MM.1S (cell line): ENCODE measurements at regions not wholly inside any gene's neighbourhood (a gene's known extent, or its start where the extent isn't known, plus 50 kb on each side); places are given as distances from the start of the nearest gene placed in this dataset.

Source experiments
- DNase-seq: peaks from one replicate; pipeline ENCODE4 v3.0.0-alpha.2; 2015
- H2AFZ ChIP-seq: fragments of 300-600 bp; sonication (generic); 2 replicates; pipeline ENCODE4 v1.6.0; 2016; ENCODE audit warnings: antibody characterized with exemption, low read length
- H3F3A ChIP-seq: fragments of 300-600 bp; sonication (generic); 2 replicates; pipeline ENCODE4 v1.6.1; 2016; ENCODE audit warnings: mild to moderate bottlenecking, antibody characterized with exemption, low read length, moderate library complexity, mixed read lengths; ENCODE audit not compliant: insufficient read depth
- H3K27ac ChIP-seq: fragments of 300-600 bp; sonication (generic); 2 replicates; pipeline ENCODE4 v1.5.1; 2016; ENCODE audit warnings: mild to moderate bottlenecking, low read length
- H3K27me3 ChIP-seq: fragments of 300-600 bp; sonication (generic); replicated peaks from 2 replicates; pipeline ENCODE4 v1.6.0; 2016; ENCODE audit warnings: low read length; ENCODE audit not compliant: insufficient read depth
- H3K36me3 ChIP-seq: fragments of 300-600 bp; sonication (generic); replicated peaks from 2 replicates; pipeline ENCODE4 v1.6.1; 2016; ENCODE audit warnings: mild to moderate bottlenecking, low read length, mixed read lengths; ENCODE audit not compliant: insufficient read depth
- H3K4me1 ChIP-seq: fragments of 300-600 bp; sonication (generic); 2 replicates; pipeline ENCODE4 v1.6.1; 2016; ENCODE audit warnings: low read length, mixed read lengths
- H3K4me2 ChIP-seq: fragments of 300-600 bp; sonication (generic); 2 replicates; pipeline ENCODE4 v1.6.0; 2016; ENCODE audit warnings: low read depth, low read length
- H3K4me3 ChIP-seq: fragments of 300-600 bp; sonication (generic); 2 replicates; pipeline ENCODE4 v1.5.1; 2016; ENCODE audit warnings: low read length, mixed read lengths
- H3K79me2 ChIP-seq: fragments of 300-600 bp; sonication (generic); 2 replicates; pipeline ENCODE4 v1.6.1; 2016; ENCODE audit warnings: mixed run types, low read length, mixed read lengths
- H3K9ac ChIP-seq: fragments of 300-600 bp; sonication (generic); 2 replicates; pipeline ENCODE4 v1.6.1; 2016; ENCODE audit warnings: low read length, mixed read lengths
- H3K9me2 ChIP-seq: fragments of 300-600 bp; sonication (generic); replicated peaks from 2 replicates; pipeline ENCODE4 v1.6.1; 2016; ENCODE audit warnings: mild to moderate bottlenecking, low read length, mixed read lengths; ENCODE audit not compliant: insufficient read depth
- H3K9me3 ChIP-seq: fragments of 300-600 bp; sonication (generic); replicated peaks from 2 replicates; pipeline ENCODE4 v1.6.1; 2016; ENCODE audit warnings: mild to moderate bottlenecking, low read length, mixed read lengths; ENCODE audit not compliant: insufficient read depth
- H4K20me1 ChIP-seq: fragments of 300-600 bp; sonication (generic); 2 replicates; pipeline ENCODE4 v1.6.1; 2016; ENCODE audit warnings: mild to moderate bottlenecking, low read length, moderate library complexity, mixed read lengths; ENCODE audit not compliant: insufficient read depth
- EZH2 ChIP-seq: fragments of 300-600 bp; sonication (generic); optimal IDR thresholded peaks from 2 replicates; pipeline ENCODE3; 2017; ENCODE audit warnings: low read depth, mild to moderate bottlenecking, antibody characterized with exemption, low read length, mixed read lengths
- EZH2phosphoT487 ChIP-seq: fragments of 300-600 bp; sonication (generic); IDR thresholded peaks from 2 replicates; pipeline ENCODE4 v1.6.1; 2018; ENCODE audit warnings: antibody characterized with exemption, low read length
- TF ChIP-seq, protein P1 (sequence below): fragments of 300-600 bp; sonication (generic); IDR thresholded peaks from 2 replicates; pipeline ENCODE4 v1.5.1; 2016; ENCODE audit warnings: antibody characterized with exemption, low read length, mixed read lengths

DNA sequence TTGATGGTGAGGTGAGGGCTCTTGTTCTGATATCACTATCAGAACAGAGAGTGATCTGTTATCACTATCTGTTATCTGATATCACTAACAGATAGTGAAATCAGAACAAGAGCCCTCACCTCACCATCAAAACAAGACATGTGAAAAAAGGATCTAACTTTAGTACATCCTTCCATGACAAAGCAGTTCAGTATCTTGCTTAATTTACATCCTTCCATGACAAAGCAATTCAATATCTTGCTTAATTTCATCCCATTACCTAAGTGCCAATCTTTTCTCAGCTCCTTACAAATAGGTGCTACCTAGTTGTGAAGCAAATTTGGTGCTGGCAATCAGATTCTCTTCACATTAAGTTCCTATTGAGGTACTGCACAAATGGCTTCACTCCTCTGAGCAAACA lies 1865.6 kb upstream of the FLRT2 start:
- DNase-seq: no peak
- H3K9ac ChIP-seq: no peak overlapping the region
- H3K9me3 ChIP-seq: no peaks in the 10 kb centered on the region
- H3K79me2 ChIP-seq: no peaks in the 10 kb centered on the region
- no peaks in the 10 kb centered on the region for H3K27me3 ChIP-seq
- no peaks in the 10 kb centered on the region for H3K9me2 ChIP-seq
- no peaks in the 10 kb centered on the region for H3K36me3 ChIP-seq
- no peak overlapping the region for H3K4me2 ChIP-seq
- no peak overlapping the region for H3K4me3 ChIP-seq
- no peaks in the 10 kb centered on the region for H3F3A ChIP-seq
- no peaks in the 10 kb centered on the region for H4K20me1 ChIP-seq
- H3K27ac ChIP-seq: no peak overlapping the region
- H2AFZ ChIP-seq: no peak overlapping the region
- TF ChIP-seq EZH2 (no peak), EZH2phosphoT487 (no peak)
- TF ChIP-seq, protein P1, sequence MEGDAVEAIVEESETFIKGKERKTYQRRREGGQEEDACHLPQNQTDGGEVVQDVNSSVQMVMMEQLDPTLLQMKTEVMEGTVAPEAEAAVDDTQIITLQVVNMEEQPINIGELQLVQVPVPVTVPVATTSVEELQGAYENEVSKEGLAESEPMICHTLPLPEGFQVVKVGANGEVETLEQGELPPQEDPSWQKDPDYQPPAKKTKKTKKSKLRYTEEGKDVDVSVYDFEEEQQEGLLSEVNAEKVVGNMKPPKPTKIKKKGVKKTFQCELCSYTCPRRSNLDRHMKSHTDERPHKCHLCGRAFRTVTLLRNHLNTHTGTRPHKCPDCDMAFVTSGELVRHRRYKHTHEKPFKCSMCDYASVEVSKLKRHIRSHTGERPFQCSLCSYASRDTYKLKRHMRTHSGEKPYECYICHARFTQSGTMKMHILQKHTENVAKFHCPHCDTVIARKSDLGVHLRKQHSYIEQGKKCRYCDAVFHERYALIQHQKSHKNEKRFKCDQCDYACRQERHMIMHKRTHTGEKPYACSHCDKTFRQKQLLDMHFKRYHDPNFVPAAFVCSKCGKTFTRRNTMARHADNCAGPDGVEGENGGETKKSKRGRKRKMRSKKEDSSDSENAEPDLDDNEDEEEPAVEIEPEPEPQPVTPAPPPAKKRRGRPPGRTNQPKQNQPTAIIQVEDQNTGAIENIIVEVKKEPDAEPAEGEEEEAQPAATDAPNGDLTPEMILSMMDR: no peak
- no peaks in the 10 kb centered on the region for H3K4me1 ChIP-seq

DNA sequence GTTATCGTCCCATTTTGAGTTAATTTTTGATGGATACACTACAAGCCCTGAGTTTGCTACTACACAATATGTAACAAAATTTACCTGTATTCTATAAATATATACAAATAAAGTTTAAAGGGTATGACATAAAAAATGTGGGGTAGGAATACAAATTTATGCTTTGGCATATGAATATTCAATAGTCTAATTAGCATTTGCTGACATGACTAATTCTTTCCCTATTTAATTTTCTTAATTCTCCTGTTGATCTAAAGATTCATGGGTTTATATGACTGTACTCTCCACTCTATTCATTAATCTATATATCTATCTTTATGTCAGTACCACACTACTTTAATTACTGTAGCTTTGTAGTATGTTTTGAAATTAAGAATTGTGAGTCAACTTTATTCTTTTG lies 1840.7 kb upstream of the FLRT2 start:
- Histone ChIP-seq H3K4me3 (no peak overlapping the region), H3K27ac (no peak overlapping the region), H3K9ac (no peak overlapping the region), H3K4me1 (no peaks in the 10 kb centered on the region), H3F3A (no peaks in the 10 kb centered on the region), H3K9me2 (no peaks in the 10 kb centered on the region), H3K36me3 (no peaks in the 10 kb centered on the region), H3K4me2 (no peak overlapping the region), H4K20me1 (no peaks in the 10 kb centered on the region), H3K9me3 (no peaks in the 10 kb centered on the region), H2AFZ (no peak overlapping the region), H3K79me2 (no peaks in the 10 kb centered on the region), H3K27me3 (no peaks in the 10 kb centered on the region)
- DNase-seq: no peak
- no peak for TF ChIP-seq EZH2phosphoT487

DNA sequence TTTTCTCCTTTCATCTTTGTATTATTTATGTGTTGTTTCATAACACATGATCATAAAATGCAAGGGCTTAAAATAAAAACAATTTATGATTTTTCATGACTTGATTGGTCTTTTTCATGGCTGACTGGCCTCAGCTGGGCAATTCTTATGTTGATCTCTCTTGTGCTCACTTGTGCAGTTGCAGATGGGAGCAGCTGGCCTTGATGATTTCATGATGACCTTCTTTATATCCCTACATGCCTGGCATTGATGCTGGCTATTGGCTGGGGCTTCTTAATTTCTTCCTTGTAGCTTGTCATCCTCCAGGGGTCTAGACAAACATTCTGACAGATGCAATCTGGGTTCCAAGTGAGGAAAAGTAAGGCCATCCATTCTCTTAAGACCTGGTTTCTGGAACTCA lies 1832.8 kb upstream of the FLRT2 start:
- no peak overlapping the region for H3K4me2 ChIP-seq
- no peak overlapping the region for H3K9ac ChIP-seq
- no peaks in the 10 kb centered on the region for H3K79me2 ChIP-seq
- H3K27ac ChIP-seq: no peak overlapping the region
- H3K4me1 ChIP-seq: no peaks in the 10 kb centered on the region
- H4K20me1 ChIP-seq: no peaks in the 10 kb centered on the region
- H3K9me3 ChIP-seq: no peaks in the 10 kb centered on the region
- no peaks in the 10 kb centered on the region for H3K9me2 ChIP-seq
- no peak overlapping the region for H3K4me3 ChIP-seq
- H2AFZ ChIP-seq: no peak overlapping the region
- no peak for DNase-seq
- TF ChIP-seq, protein P1: no peak
- TF ChIP-seq EZH2phosphoT487 (no peak), EZH2 (no peak)
- H3F3A ChIP-seq: no peaks in the 10 kb centered on the region
- H3K27me3 ChIP-seq: no peaks in the 10 kb centered on the region
- no peaks in the 10 kb centered on the region for H3K36me3 ChIP-seq

DNA sequence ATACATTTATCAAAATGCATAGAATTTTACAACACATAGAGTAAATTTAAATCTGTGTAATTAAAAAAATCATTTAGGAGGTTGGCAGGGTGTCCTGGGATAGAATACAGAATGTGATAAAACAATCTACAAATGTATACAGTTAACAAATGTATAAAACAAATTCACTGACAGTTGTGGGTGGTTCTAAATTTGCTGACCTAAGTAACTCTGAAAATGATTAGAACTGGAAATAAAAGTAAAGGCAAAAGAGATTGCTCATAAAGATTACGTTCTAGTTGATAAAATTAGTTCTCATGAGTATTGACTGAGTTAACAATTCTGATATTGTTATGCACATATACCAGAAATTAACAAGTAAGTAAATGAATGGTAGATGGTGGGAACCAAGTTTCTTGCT lies 1827.3 kb upstream of the FLRT2 start:
- no peak for DNase-seq
- no peak overlapping the region for H3K4me2 ChIP-seq
- no peaks in the 10 kb centered on the region for H3K27me3 ChIP-seq
- H3K9ac ChIP-seq: no peak overlapping the region
- no peaks in the 10 kb centered on the region for H3K9me3 ChIP-seq
- no peaks in the 10 kb centered on the region for H3K79me2 ChIP-seq
- no peaks in the 10 kb centered on the region for H3K36me3 ChIP-seq
- TF ChIP-seq EZH2phosphoT487 (no peak), EZH2 (no peak)
- TF ChIP-seq, protein P1: no peak
- no peaks in the 10 kb centered on the region for H3F3A ChIP-seq
- no peak overlapping the region for H3K27ac ChIP-seq
- no peaks in the 10 kb centered on the region for H3K4me1 ChIP-seq
- H3K4me3 ChIP-seq: no peak overlapping the region
- H3K9me2 ChIP-seq: no peaks in the 10 kb centered on the region
- H4K20me1 ChIP-seq: no peaks in the 10 kb centered on the region
- no peak overlapping the region for H2AFZ ChIP-seq
